Bronchial epithelial cell (primary cell): ENCODE measurements at regions not wholly inside any gene's neighbourhood (a gene's known extent, or its start where the extent isn't known, plus 50 kb on each side); places are given as distances from the start of the nearest gene placed in this dataset.

ENCODE experiments used
- DNase-seq: peaks from one replicate; pipeline ENCODE4 v3.0.0-alpha.2; 2010; ENCODE audit warnings: low read depth
- FAIRE-seq: peaks from 2 replicates; lab custom pipeline; 2011; peaks lifted over from hg19 to GRCh38; lab: Jason Lieb, UNC
- H3K27me3 ChIP-seq: 2 replicates; pipeline ENCODE4 v1.5.1; 2011; ENCODE audit warnings: low read length; ENCODE audit not compliant: control insufficient read depth, insufficient read depth
- H3K36me3 ChIP-seq: 2 replicates; pipeline ENCODE4 v1.5.1; 2011; ENCODE audit warnings: low read length; ENCODE audit not compliant: control insufficient read depth, insufficient read depth
- H3K4me3 ChIP-seq: 2 replicates; pipeline ENCODE4 v1.5.1; 2011; ENCODE audit warnings: mild to moderate bottlenecking, low read depth, low read length, control low read depth
- CTCF ChIP-seq: IDR thresholded peaks from 2 replicates; pipeline ENCODE4 v1.5.1; 2011; ENCODE audit warnings: mild to moderate bottlenecking, moderate library complexity, low read length, control low read depth, inconsistent platforms; ENCODE audit not compliant: insufficient read depth, severe bottlenecking

- no peaks in the 10 kb centered on the region for H3K27me3 ChIP-seq
- H3K36me3 ChIP-seq: no peaks in the 10 kb centered on the region
- no peak for FAIRE-seq
- no peak for DNase-seq
- no peak overlapping the region for H3K4me3 ChIP-seq
- TF ChIP-seq CTCF: no peak
Measured at GRCh38 chr14:51424561-51425251, 184.7 kb downstream of the TMX1 start.

GRCh38 chr14:51428981-51429380 lies 188.9 kb downstream of the TMX1 start:
- no peaks in the 10 kb centered on the region for H3K36me3 ChIP-seq
- DNase-seq (no peak), FAIRE-seq (peak; percentile 84)
- no peak overlapping the region for H3K4me3 ChIP-seq
- no peaks in the 10 kb centered on the region for H3K27me3 ChIP-seq
- no peak for TF ChIP-seq CTCF

- FAIRE-seq (no peak), DNase-seq (no peak)
- Histone ChIP-seq H3K36me3 (no peaks in the 10 kb centered on the region), H3K4me3 (no peak overlapping the region), H3K27me3 (no peaks in the 10 kb centered on the region)
- no peak for TF ChIP-seq CTCF
Measured at GRCh38 chr14:51430079-51430478, 190.0 kb downstream of the TMX1 start.

- FAIRE-seq (no peak), DNase-seq (no peak)
- H3K36me3 ChIP-seq: no peaks in the 10 kb centered on the region
- no peak for TF ChIP-seq CTCF
- no peaks in the 10 kb centered on the region for H3K27me3 ChIP-seq
- H3K4me3 ChIP-seq: no peak overlapping the region
Measured at GRCh38 chr14:51430633-51431032, 190.6 kb downstream of the TMX1 start.

GRCh38 chr14:51431033-51431709 lies 191.1 kb downstream of the TMX1 start:
- no peak for TF ChIP-seq CTCF
- H3K27me3 ChIP-seq: no peaks in the 10 kb centered on the region
- no peak for FAIRE-seq
- no peak overlapping the region for H3K4me3 ChIP-seq
- no peaks in the 10 kb centered on the region for H3K36me3 ChIP-seq
- peak; percentile 37 for DNase-seq
